GM12878 (cell line): ENCODE measurements at regions not wholly inside any gene's neighbourhood (a gene's known extent, or its start where the extent isn't known, plus 50 kb on each side); places are given as distances from the start of the nearest gene placed in this dataset.

Experiments used
- EP300 ChIP-seq, 2 experiments: fragments of 150-350 bp in 1 of 2; IDR thresholded peaks; 2 replicates each; pipeline ENCODE4 v1.6.1; 2011 to 2012; ENCODE audit warnings: low read depth in 2 of 2, low read length in 2 of 2, borderline replicate concordance in 1 of 2, improper control_type of control experiment in 1 of 2, inconsistent platforms in 1 of 2; ENCODE audit not compliant: control insufficient read depth in 1 of 2
- GABPA ChIP-seq: IDR thresholded peaks from 2 replicates; pipeline ENCODE4 v1.6.1; 2014; ENCODE audit warnings: antibody characterized with exemption, low read depth, mild to moderate bottlenecking, inconsistent platforms
- NFIC ChIP-seq: IDR thresholded peaks from 2 replicates; pipeline ENCODE4 v1.6.1; 2012; ENCODE audit warnings: low read depth, mild to moderate bottlenecking, inconsistent platforms, low read length, moderate library complexity
- POLR2A ChIP-seq: IDR thresholded peaks from 2 replicates; pipeline ENCODE4 v1.6.1; 2011; ENCODE audit warnings: low read depth, mild to moderate bottlenecking, low read length
- POLR2AphosphoS2 ChIP-seq: IDR thresholded peaks from 2 replicates; pipeline ENCODE4 v1.6.1; 2011; ENCODE audit warnings: low read depth, mild to moderate bottlenecking, low read length, improper control_type of control experiment, moderate library complexity
- TCF12 ChIP-seq: IDR thresholded peaks from 2 replicates; pipeline ENCODE4 v1.6.1; 2011; ENCODE audit warnings: low read depth, mild to moderate bottlenecking, low read length
- TF ChIP-seq, protein P1 (sequence below), 3 experiments: IDR thresholded peaks in 2 of 3; conservative IDR thresholded peaks in 1 of 3; 2 replicates each; pipeline ENCODE4 v1.5.1; 2011; ENCODE audit warnings: low read depth in 3 of 3, low read length in 3 of 3, mild to moderate bottlenecking in 3 of 3, control low read depth in 2 of 3, moderate library complexity in 2 of 3, inconsistent platforms in 1 of 3, mixed read lengths in 1 of 3; ENCODE audit not compliant: control insufficient read depth in 2 of 3, insufficient read depth in 1 of 3; ENCODE audit errors: extremely low read depth in 1 of 3

DNA sequence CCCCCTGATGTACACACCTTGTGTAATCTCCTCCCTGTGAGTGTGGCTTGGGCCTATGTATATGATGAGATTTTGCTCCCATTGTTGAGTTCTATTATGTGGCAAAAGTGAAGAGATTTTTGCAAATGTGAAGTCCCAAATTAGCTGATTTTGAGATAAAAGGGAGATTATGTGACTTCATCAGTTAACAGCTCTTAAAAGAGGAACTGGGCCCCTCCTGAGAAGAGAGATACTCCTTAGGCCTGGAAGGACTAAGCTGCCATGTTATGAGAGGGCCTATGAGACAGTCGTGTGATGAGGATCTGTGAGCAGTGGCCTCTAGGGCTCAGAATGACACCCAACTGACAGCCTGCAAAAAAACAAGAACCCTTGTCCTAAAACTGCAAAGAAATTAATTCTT lies 93.4 kb downstream of the OR5AK2 start:
- no peak for TF ChIP-seq POLR2A
- no peak for TF ChIP-seq TCF12
- TF ChIP-seq, protein P1, sequence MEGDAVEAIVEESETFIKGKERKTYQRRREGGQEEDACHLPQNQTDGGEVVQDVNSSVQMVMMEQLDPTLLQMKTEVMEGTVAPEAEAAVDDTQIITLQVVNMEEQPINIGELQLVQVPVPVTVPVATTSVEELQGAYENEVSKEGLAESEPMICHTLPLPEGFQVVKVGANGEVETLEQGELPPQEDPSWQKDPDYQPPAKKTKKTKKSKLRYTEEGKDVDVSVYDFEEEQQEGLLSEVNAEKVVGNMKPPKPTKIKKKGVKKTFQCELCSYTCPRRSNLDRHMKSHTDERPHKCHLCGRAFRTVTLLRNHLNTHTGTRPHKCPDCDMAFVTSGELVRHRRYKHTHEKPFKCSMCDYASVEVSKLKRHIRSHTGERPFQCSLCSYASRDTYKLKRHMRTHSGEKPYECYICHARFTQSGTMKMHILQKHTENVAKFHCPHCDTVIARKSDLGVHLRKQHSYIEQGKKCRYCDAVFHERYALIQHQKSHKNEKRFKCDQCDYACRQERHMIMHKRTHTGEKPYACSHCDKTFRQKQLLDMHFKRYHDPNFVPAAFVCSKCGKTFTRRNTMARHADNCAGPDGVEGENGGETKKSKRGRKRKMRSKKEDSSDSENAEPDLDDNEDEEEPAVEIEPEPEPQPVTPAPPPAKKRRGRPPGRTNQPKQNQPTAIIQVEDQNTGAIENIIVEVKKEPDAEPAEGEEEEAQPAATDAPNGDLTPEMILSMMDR (IDR thresholded peaks at IDR 0.05 in 2 of 3, conservative IDR thresholded peaks at IDR 0.05 in 1 of 3; ENCODE audit: control insufficient read depth in 2 of 3, extremely low read depth in 1 of 3, insufficient read depth in 1 of 3, low read depth in 3 of 3, low read length in 3 of 3), result no peak
- no peak for TF ChIP-seq GABPA
- no peak for TF ChIP-seq EP300 (IDR thresholded peaks at IDR 0.05; ENCODE audit: borderline replicate concordance in 1 of 2, control insufficient read depth in 1 of 2, low read depth in 2 of 2, low read length in 2 of 2)
- no peak for TF ChIP-seq NFIC
- TF ChIP-seq POLR2AphosphoS2, result no peak
